GM12865 (cell line): ENCODE measurements at regions not wholly inside any gene's neighbourhood (a gene's known extent, or its start where the extent isn't known, plus 50 kb on each side); places are given as distances from the start of the nearest gene placed in this dataset.

Experiments
- DNase-seq: peaks from one replicate; pipeline ENCODE4 v3.0.0; 2010; ENCODE audit warnings: low read depth
- H3K4me3 ChIP-seq: 2 replicates; pipeline ENCODE4 v1.5.1; 2011; ENCODE audit warnings: mild to moderate bottlenecking, low read depth, low read length, control low read depth
- TF ChIP-seq, protein P1 (sequence below): IDR thresholded peaks from 2 replicates; pipeline ENCODE4 v1.5.1; 2011; ENCODE audit warnings: low read length, control low read depth, low read depth, inconsistent platforms; ENCODE audit not compliant: insufficient read depth; ENCODE audit errors: missing control alignments

DNA sequence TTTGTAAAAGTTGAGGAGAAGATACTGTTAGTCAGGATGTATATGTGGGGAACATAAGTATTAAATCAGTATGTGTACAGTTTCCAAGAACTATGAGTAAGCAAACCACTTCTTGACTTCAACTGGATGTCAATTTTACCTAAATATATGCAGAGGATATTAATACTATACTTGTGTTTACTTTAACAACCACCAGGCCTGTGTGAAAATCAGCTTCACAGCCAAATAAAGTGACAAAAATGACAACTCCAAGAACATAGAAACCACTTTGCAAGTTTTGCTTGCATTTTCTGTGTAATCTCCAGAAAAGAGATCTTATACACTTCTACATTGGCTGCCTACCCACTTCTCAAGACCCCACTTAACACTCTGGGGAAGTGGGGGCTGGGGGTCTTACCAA is 293.3 kb upstream of the RORA start:
- H3K4me3 ChIP-seq: no peak overlapping the region
- no peak for DNase-seq
- TF ChIP-seq, protein P1, sequence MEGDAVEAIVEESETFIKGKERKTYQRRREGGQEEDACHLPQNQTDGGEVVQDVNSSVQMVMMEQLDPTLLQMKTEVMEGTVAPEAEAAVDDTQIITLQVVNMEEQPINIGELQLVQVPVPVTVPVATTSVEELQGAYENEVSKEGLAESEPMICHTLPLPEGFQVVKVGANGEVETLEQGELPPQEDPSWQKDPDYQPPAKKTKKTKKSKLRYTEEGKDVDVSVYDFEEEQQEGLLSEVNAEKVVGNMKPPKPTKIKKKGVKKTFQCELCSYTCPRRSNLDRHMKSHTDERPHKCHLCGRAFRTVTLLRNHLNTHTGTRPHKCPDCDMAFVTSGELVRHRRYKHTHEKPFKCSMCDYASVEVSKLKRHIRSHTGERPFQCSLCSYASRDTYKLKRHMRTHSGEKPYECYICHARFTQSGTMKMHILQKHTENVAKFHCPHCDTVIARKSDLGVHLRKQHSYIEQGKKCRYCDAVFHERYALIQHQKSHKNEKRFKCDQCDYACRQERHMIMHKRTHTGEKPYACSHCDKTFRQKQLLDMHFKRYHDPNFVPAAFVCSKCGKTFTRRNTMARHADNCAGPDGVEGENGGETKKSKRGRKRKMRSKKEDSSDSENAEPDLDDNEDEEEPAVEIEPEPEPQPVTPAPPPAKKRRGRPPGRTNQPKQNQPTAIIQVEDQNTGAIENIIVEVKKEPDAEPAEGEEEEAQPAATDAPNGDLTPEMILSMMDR: no peak

DNA sequence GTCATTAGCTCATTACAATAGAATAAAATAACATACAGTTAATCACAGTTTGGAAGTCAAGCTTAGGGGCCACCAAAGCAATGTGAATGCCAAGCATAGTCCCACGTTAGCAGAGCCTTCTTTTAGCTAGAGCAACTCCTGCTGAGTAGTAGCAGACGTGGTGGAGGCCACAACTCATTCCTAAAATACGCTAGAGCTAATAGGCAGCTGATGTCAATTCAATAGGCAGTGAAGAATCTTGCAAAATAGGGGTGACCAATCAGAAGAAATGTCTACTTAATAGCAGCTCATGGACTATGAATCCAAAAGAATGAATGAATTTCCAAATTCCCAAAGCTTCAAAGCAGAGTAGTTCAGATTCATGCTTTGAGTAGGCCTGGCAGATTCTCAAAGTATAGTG is 292.9 kb upstream of the RORA start:
- DNase-seq: no peak
- no peak overlapping the region for H3K4me3 ChIP-seq
- TF ChIP-seq, protein P1: no peak

DNA sequence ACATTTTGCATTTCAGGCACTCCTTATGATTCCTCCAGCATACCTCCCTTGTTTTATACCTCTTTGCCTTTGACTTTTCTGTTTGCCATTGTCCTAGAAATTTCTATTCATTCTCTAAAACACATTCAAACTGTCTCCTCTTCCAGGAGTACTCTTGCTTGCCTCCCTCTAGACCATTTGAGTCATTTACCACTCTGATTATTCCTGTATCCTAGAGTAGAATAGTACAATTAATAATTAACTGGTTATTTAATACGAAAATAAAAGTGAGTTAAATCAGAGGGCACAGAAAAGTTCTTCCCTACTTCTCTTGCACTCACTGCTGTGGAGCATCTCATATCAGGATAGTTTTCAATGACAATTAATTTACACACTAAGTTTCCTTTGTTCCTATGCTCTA is 290.2 kb upstream of the RORA start:
- TF ChIP-seq, protein P1: no peak

DNA sequence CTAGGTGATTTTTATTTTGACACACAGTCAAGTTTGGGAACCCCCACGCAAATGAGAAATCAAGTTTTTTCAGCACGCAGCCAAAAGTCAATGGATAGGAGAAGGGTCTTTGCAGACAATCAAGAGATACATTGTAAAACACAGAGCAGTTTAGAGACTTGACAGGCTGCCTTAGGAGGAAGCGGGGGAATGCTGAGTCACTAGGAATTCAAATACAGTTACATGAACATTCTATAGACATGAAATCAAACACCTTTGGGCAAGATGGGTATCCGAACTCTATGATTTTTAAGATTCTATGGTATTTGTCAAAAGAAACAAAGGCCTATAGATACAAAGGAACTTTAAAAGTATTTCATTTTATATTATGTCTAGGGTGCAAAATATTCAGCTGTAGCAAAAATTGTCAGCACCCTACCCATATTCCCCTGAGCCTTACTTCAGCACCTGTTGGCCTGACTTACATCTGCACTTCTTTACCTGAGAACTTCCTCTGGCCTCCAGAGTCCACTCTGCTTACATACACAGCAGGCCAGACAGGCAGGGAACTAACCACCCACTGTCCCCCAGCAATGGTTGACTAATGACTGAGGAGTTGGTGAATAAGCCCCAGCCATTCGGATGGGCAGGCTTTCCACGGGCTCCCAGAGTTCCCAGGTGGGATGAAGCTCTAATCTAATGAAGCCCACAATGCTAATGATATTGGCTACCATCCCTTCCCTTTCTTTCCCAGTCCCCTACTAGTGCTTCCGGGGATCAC is 289.3 kb upstream of the RORA start:
- TF ChIP-seq, protein P1: no peak
- DNase-seq: no peak
- no peak overlapping the region for H3K4me3 ChIP-seq

More for the DNA sequence above, 290.2 kb upstream of the RORA start:
- DNase-seq: no peak
- no peak overlapping the region for H3K4me3 ChIP-seq

DNA sequence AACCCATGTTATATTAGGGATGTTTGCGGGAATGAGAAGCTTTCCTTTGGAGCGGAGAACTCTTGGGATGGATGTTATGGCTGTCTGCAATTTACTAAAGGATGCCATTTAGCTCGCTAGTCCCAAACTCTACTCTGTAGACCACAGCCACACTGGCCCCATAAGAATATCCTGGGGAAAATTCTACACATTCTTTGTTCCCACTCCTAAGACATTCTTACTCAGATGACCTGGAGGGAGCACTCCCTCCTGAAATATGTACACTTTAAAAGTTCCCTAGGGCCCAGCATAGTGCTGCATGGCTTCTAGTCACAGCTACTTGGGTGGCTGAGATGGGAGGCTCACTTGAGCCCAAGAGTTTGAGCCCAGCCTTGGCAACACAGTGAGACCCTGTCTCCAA is 288.7 kb upstream of the RORA start:
- TF ChIP-seq, protein P1: no peak
- no peak overlapping the region for H3K4me3 ChIP-seq
- no peak for DNase-seq

DNA sequence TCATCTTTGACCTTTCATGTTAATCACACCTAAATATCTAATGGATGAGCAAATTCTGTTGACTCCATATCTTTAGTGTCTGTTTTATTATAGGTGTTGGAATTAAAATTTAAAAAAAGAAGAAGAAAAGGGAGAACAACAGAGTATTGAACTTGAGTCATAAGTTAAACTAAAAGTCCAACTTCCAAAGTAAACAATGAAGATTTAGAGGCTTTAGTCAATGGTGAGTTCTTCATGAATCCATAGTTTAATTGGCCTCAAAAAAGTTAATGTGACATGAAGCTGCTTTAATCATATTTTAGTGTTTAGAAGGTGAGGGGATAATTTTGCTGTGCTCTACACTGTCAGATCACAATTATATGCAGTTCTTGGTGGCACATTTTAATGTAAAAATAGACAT is 288.2 kb upstream of the RORA start:
- H3K4me3 ChIP-seq: no peak overlapping the region
- DNase-seq: no peak
- TF ChIP-seq, protein P1: no peak

DNA sequence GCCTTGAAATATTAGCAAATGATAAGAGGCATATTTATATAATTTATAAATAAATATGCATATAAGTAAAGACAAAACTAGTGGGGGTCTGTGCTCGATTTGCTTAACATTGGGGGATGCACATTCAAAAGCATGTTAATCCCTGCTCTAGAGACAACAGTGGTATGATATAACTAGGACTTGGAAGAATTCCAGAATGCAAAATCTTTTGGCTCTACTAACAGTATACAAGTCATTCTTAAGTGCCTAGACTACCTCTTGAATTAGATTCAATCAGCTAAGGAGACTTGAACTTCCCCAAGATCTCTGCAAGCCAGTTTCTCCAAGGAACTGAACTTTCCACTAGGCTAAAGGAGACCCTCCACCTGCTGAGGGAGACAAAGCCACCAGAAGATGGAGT is 282.7 kb upstream of the RORA start:
- DNase-seq: no peak
- TF ChIP-seq, protein P1: no peak
- no peak overlapping the region for H3K4me3 ChIP-seq
